MCF 10A (cell line): ENCODE measurements at regions not wholly inside any gene's neighbourhood (a gene's known extent, or its start where the extent isn't known, plus 50 kb on each side); places are given as distances from the start of the nearest gene placed in this dataset.

Source experiments
- BruUV-seq: library from RNA; stranded (reverse); fragments of 400-500 nt; replicated peaks from 2 replicates; lab custom pipeline; 2021; lab: Mats Ljungman, UMichigan
- CTCF ChIA-PET: fragments of 300-600 bp; sonication (Branson Sonifier 250); formaldehyde crosslinking; extraction: SDS; loops from one replicate; lab custom pipeline; 2021; ENCODE audit warnings: antibody characterized with exemption, inconsistent platforms; lab: Yijun Ruan, JAX
- POLR2A ChIA-PET: fragments of 300-600, 350-650 bp; sonication (Branson Sonifier 250); formaldehyde crosslinking; extraction: SDS; loops from one replicate; lab custom pipeline; 2020; ENCODE audit warnings: antibody characterized with exemption, inconsistent platforms; lab: Yijun Ruan, JAX
- DNase-seq: peaks from one replicate; pipeline ENCODE4 v3.0.0-alpha.2; 2018; ENCODE audit not compliant: unreplicated experiment
- H3K27ac Mint-ChIP-seq: one replicate; pipeline ENCODE4 v1.8.0; 2022; ENCODE audit warnings: mild to moderate bottlenecking, low read depth, mixed read lengths; ENCODE audit not compliant: unreplicated experiment
- H3K27me3 Mint-ChIP-seq: one replicate; pipeline ENCODE4 v1.8.0; 2022; ENCODE audit warnings: mixed read lengths; ENCODE audit not compliant: insufficient read depth, unreplicated experiment
- H3K36me3 Mint-ChIP-seq: one replicate; pipeline ENCODE4 v1.8.0; 2022; ENCODE audit warnings: mild to moderate bottlenecking, moderate library complexity, mixed read lengths; ENCODE audit not compliant: insufficient read depth, unreplicated experiment
- H3K4me1 Mint-ChIP-seq: one replicate; pipeline ENCODE4 v1.8.0; 2022; ENCODE audit warnings: mixed read lengths; ENCODE audit not compliant: insufficient read depth, unreplicated experiment
- H3K4me3 Mint-ChIP-seq: one replicate; pipeline ENCODE4 v1.8.0; 2022; ENCODE audit warnings: mild to moderate bottlenecking, moderate library complexity, mixed read lengths; ENCODE audit not compliant: unreplicated experiment
- H3K9me3 Mint-ChIP-seq: one replicate; pipeline ENCODE4 v1.8.0; 2022; ENCODE audit warnings: mixed read lengths; ENCODE audit not compliant: unreplicated experiment
- CTCF ChIP-seq: fragments of 200-600 bp; IDR thresholded peaks from one replicate; pipeline ENCODE4 v1.8.0; 2022; ENCODE audit warnings: antibody characterized with exemption, mild to moderate bottlenecking; ENCODE audit not compliant: unreplicated experiment
- intact Hi-C: fragments of 100-400 bp; cut with micrococcal nuclease; formaldehyde crosslinking; loops from 2 replicates; pipeline ENCODE4 v1.14.1; 2022

- POLR2A ChIA-PET: no interaction called here
- Mint-ChIP-seq H3K27me3 (no peaks in the 10 kb centered on the region), H3K36me3 (no peaks in the 10 kb centered on the region), H3K9me3 (no peaks in the 10 kb centered on the region), H3K4me1 (no peaks in the 10 kb centered on the region), H3K27ac (no peak overlapping the region), H3K4me3 (no peak overlapping the region)
- CTCF ChIA-PET: no interaction called here
- intact Hi-C loops: no loop called here
- DNase-seq: no peak
- no TSS peak for BruUV-seq
- TF ChIP-seq CTCF: no peak
These were observed 391.0 kb downstream of the ZIC4 start for GRCh38 chr3:147015334-147015733.

GRCh38 chr3:147008886-147009285 lies 397.5 kb downstream of the ZIC4 start:
- no TSS peak for BruUV-seq
- Mint-ChIP-seq H3K36me3 (no peaks in the 10 kb centered on the region), H3K4me1 (no peaks in the 10 kb centered on the region), H3K27ac (no peak overlapping the region), H3K9me3 (no peaks in the 10 kb centered on the region), H3K4me3 (no peak overlapping the region), H3K27me3 (peaks cover 32% of the 10 kb centered on the region)
- POLR2A ChIA-PET: no interaction called here
- TF ChIP-seq CTCF: no peak
- no peak for DNase-seq
- CTCF ChIA-PET: no interaction called here
- intact Hi-C loops: no loop called here

- POLR2A ChIA-PET: no interaction called here
- H3K9me3 Mint-ChIP-seq: no peaks in the 10 kb centered on the region
- DNase-seq: no peak
- peaks cover 32% of the 10 kb centered on the region for H3K27me3 Mint-ChIP-seq
- no peak for TF ChIP-seq CTCF
- intact Hi-C loops: no loop called here
- no peaks in the 10 kb centered on the region for H3K36me3 Mint-ChIP-seq
- no peaks in the 10 kb centered on the region for H3K4me1 Mint-ChIP-seq
- no peak overlapping the region for H3K27ac Mint-ChIP-seq
- no peak overlapping the region for H3K4me3 Mint-ChIP-seq
- CTCF ChIA-PET: no interaction called here
- no TSS peak for BruUV-seq
These were observed 397.9 kb downstream of the ZIC4 start for GRCh38 chr3:147008458-147008857.

- ChIA-PET CTCF (no interaction called here), POLR2A (no interaction called here)
- Mint-ChIP-seq H3K36me3 (no peaks in the 10 kb centered on the region), H3K4me3 (no peak overlapping the region), H3K9me3 (no peaks in the 10 kb centered on the region), H3K4me1 (no peaks in the 10 kb centered on the region), H3K27ac (no peak overlapping the region), H3K27me3 (peaks cover 35% of the 10 kb centered on the region)
- no peak for TF ChIP-seq CTCF
- no peak for DNase-seq
- no TSS peak for BruUV-seq
- intact Hi-C loops: no loop called here
These were observed 398.6 kb downstream of the ZIC4 start for GRCh38 chr3:147007736-147008245.
